Neural cell (in vitro differentiated cells): ENCODE measurements at regions not wholly inside any gene's neighbourhood (a gene's known extent, or its start where the extent isn't known, plus 50 kb on each side); places are given as distances from the start of the nearest gene placed in this dataset.
"Not testable (repeated sequence)": the region's sequence is repeated elsewhere in the genome, so short reads cannot be mapped to it uniquely, and the experiment has no call there.

ENCODE experiments used
- H2AFZ ChIP-seq: fragments of 200-600, 300-800 bp; sonication (generic), shearing (Covaris generic); 2 replicates; pipeline ENCODE4 v1.6.0; 2014; ENCODE audit warnings: low read depth, mild to moderate bottlenecking, antibody characterized with exemption, low read length, moderate library complexity
- H3F3A ChIP-seq: fragments of 200-600 bp; shearing (Covaris generic); 2 replicates; pipeline ENCODE4 v1.6.1; 2016; ENCODE audit warnings: mild to moderate bottlenecking, moderate library complexity, mixed read lengths, antibody characterized with exemption, low read length; ENCODE audit not compliant: insufficient read depth, poor library complexity, severe bottlenecking
- H3K27ac ChIP-seq: fragments of 200-600, 300-800 bp; sonication (generic), shearing (Covaris generic); 2 replicates; pipeline ENCODE4 v1.5.1; 2014; ENCODE audit warnings: mild to moderate bottlenecking, low read length, moderate library complexity
- H3K27me3 ChIP-seq: fragments of 300-800, 200-600 bp; sonication (generic), shearing (Covaris generic); 2 replicates; pipeline ENCODE4 v1.6.0; 2014; ENCODE audit warnings: mild to moderate bottlenecking, low read depth, low read length, moderate library complexity; ENCODE audit not compliant: insufficient read depth
- H3K36me3 ChIP-seq: fragments of 300-800, 200-600 bp; sonication (generic), shearing (Covaris generic); 2 replicates; pipeline ENCODE4 v1.5.1; 2014; ENCODE audit warnings: mild to moderate bottlenecking, antibody characterized with exemption, low read length, moderate library complexity; ENCODE audit not compliant: insufficient read depth
- H3K4me2 ChIP-seq: fragments of 300-800, 200-600 bp; sonication (generic), shearing (Covaris generic); 2 replicates; pipeline ENCODE4 v1.6.0; 2014; ENCODE audit warnings: mild to moderate bottlenecking, low read length
- H3K4me3 ChIP-seq: fragments of 300-800, 200-600 bp; sonication (generic), shearing (Covaris generic); 2 replicates; pipeline ENCODE4 v1.5.1; 2014; ENCODE audit warnings: mild to moderate bottlenecking, low read length, moderate library complexity
- H3K79me2 ChIP-seq: fragments of 200-600 bp; shearing (Covaris generic); replicated peaks from 2 replicates; pipeline ENCODE4 v1.6.0; 2014; ENCODE audit warnings: mild to moderate bottlenecking, low read length, moderate library complexity; ENCODE audit not compliant: insufficient read depth
- H3K9ac ChIP-seq: fragments of 300-800, 200-600 bp; sonication (generic), shearing (Covaris generic); 2 replicates; pipeline ENCODE4 v1.6.1; 2016; ENCODE audit warnings: mild to moderate bottlenecking, low read length, mixed read lengths
- H3K9me2 ChIP-seq: fragments of 200-600 bp; shearing (Covaris generic); 2 replicates; pipeline ENCODE4 v1.6.1; 2016; ENCODE audit warnings: mild to moderate bottlenecking, low read length, mixed read lengths; ENCODE audit not compliant: insufficient read depth
- H3K9me3 ChIP-seq: fragments of 200-600, 300-800 bp; sonication (generic), shearing (Covaris generic); 2 replicates; pipeline ENCODE4 v1.6.1; 2016; ENCODE audit warnings: mild to moderate bottlenecking, mixed run types, low read length, moderate library complexity, mixed read lengths
- H4K20me1 ChIP-seq: fragments of 200-600 bp; shearing (Covaris generic); 2 replicates; pipeline ENCODE4 v1.6.1; 2016; ENCODE audit warnings: mild to moderate bottlenecking, mixed run types; ENCODE audit not compliant: insufficient read depth
- EP300 ChIP-seq: fragments of 450-650 bp; conservative IDR thresholded peaks from 2 replicates; pipeline ENCODE4 v1.6.1; 2014; ENCODE audit warnings: antibody characterized with exemption, mild to moderate bottlenecking, moderate library complexity; ENCODE audit not compliant: poor library complexity, severe bottlenecking
- EZH2 ChIP-seq: fragments of 200-600, 300-800 bp; shearing (Covaris generic), sonication (generic); IDR thresholded peaks from 2 replicates; pipeline ENCODE4 v1.6.1; 2014; ENCODE audit warnings: antibody characterized with exemption, low read length, borderline replicate concordance, mild to moderate bottlenecking; ENCODE audit not compliant: insufficient read depth, poor library complexity, severe bottlenecking
- MXI1 ChIP-seq: fragments of 450-650 bp; conservative IDR thresholded peaks from 2 replicates; pipeline ENCODE4 v1.6.1; 2014; ENCODE audit warnings: antibody characterized with exemption, mild to moderate bottlenecking; ENCODE audit not compliant: poor library complexity, severe bottlenecking
- POLR2AphosphoS5 ChIP-seq: IDR thresholded peaks from 2 replicates; pipeline ENCODE4 v1.6.1; 2012
- RAD21 ChIP-seq: fragments of 450-650 bp; conservative IDR thresholded peaks from 2 replicates; pipeline ENCODE4 v1.6.1; 2014; ENCODE audit warnings: antibody characterized with exemption, mild to moderate bottlenecking, moderate library complexity
- SMC3 ChIP-seq: fragments of 450-650 bp; conservative IDR thresholded peaks from 2 replicates; pipeline ENCODE4 v1.6.1; 2014; ENCODE audit warnings: antibody characterized with exemption, mild to moderate bottlenecking, moderate library complexity; ENCODE audit not compliant: poor library complexity
- TAF1 ChIP-seq: IDR thresholded peaks from 2 replicates; pipeline ENCODE4 v1.6.1; 2012; ENCODE audit warnings: low read depth
- TF ChIP-seq, protein P1 (sequence below): IDR thresholded peaks from 2 replicates; pipeline ENCODE4 v1.6.1; 2012; ENCODE audit warnings: borderline replicate concordance
- TF ChIP-seq, protein P2 (sequence below): fragments of 450-650 bp; IDR thresholded peaks from 2 replicates; pipeline ENCODE4 v1.5.1; 2014; ENCODE audit warnings: antibody characterized with exemption, mild to moderate bottlenecking, moderate library complexity; ENCODE audit not compliant: poor library complexity, severe bottlenecking

DNA sequence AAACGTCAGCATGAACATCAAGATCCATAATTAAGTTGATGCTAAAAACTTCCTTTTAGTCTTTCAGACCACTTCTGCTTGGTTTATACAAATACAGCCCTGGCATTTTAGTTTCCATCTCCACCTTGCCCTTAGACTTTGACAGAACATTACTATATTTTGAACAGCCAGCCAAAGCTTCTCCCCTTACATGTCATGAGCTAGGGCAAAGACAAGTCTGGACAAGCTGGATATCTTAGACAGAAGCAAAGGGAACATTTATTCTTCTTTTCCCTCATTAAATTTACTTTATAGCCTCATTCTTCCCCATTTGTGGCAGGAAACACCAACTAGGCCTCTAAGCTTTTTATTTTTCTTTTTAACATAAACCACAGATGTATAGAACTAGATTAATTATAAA lies 403.3 kb downstream of the SUCLG1 start:
- H3K36me3 ChIP-seq: no peaks in the 10 kb centered on the region
- no peaks in the 10 kb centered on the region for H3K9me3 ChIP-seq
- no peaks in the 10 kb centered on the region for H3F3A ChIP-seq
- H3K4me3 ChIP-seq: no peak overlapping the region
- TF ChIP-seq POLR2AphosphoS5: no peak
- TF ChIP-seq SMC3: no peak
- TF ChIP-seq, protein P1, sequence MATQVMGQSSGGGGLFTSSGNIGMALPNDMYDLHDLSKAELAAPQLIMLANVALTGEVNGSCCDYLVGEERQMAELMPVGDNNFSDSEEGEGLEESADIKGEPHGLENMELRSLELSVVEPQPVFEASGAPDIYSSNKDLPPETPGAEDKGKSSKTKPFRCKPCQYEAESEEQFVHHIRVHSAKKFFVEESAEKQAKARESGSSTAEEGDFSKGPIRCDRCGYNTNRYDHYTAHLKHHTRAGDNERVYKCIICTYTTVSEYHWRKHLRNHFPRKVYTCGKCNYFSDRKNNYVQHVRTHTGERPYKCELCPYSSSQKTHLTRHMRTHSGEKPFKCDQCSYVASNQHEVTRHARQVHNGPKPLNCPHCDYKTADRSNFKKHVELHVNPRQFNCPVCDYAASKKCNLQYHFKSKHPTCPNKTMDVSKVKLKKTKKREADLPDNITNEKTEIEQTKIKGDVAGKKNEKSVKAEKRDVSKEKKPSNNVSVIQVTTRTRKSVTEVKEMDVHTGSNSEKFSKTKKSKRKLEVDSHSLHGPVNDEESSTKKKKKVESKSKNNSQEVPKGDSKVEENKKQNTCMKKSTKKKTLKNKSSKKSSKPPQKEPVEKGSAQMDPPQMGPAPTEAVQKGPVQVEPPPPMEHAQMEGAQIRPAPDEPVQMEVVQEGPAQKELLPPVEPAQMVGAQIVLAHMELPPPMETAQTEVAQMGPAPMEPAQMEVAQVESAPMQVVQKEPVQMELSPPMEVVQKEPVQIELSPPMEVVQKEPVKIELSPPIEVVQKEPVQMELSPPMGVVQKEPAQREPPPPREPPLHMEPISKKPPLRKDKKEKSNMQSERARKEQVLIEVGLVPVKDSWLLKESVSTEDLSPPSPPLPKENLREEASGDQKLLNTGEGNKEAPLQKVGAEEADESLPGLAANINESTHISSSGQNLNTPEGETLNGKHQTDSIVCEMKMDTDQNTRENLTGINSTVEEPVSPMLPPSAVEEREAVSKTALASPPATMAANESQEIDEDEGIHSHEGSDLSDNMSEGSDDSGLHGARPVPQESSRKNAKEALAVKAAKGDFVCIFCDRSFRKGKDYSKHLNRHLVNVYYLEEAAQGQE: no peak
- TF ChIP-seq RAD21: no peak
- TF ChIP-seq EP300: no peak
- TF ChIP-seq TAF1: no peak
- no peak for TF ChIP-seq MXI1
- TF ChIP-seq EZH2: no peak
- TF ChIP-seq, protein P2, sequence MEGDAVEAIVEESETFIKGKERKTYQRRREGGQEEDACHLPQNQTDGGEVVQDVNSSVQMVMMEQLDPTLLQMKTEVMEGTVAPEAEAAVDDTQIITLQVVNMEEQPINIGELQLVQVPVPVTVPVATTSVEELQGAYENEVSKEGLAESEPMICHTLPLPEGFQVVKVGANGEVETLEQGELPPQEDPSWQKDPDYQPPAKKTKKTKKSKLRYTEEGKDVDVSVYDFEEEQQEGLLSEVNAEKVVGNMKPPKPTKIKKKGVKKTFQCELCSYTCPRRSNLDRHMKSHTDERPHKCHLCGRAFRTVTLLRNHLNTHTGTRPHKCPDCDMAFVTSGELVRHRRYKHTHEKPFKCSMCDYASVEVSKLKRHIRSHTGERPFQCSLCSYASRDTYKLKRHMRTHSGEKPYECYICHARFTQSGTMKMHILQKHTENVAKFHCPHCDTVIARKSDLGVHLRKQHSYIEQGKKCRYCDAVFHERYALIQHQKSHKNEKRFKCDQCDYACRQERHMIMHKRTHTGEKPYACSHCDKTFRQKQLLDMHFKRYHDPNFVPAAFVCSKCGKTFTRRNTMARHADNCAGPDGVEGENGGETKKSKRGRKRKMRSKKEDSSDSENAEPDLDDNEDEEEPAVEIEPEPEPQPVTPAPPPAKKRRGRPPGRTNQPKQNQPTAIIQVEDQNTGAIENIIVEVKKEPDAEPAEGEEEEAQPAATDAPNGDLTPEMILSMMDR: no peak
- no peak overlapping the region for H2AFZ ChIP-seq
- no peaks in the 10 kb centered on the region for H4K20me1 ChIP-seq
- H3K27me3 ChIP-seq: no peaks in the 10 kb centered on the region
- H3K4me2 ChIP-seq: no peak overlapping the region
- no peaks in the 10 kb centered on the region for H3K79me2 ChIP-seq
- H3K9me2 ChIP-seq: no peaks in the 10 kb centered on the region
- H3K27ac ChIP-seq: no peak overlapping the region
- H3K9ac ChIP-seq: no peak overlapping the region

DNA sequence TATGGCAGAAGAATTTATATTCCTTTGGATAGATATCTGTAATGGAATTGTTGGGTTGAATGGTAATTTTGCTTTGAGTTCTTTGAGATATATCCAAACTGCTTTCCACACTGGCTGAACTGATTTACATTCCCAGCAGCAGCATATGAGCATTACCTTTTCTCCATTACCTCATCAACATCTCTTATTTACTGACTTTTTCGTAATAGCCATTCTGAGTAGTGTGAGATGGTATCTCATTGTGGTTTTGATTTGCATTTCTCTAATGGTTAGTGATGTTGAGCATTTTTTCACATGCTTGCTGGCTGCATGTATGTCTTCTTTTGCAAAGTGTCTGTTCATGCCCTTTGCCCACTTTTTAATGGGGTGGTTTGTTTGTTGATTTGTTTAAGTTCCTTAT lies 404.5 kb downstream of the SUCLG1 start:
- H3K79me2 ChIP-seq, H3K9me3 ChIP-seq, H3K9ac ChIP-seq, H3F3A ChIP-seq, H2AFZ ChIP-seq, H3K4me3 ChIP-seq, H3K4me2 ChIP-seq, H4K20me1 ChIP-seq, H3K27me3 ChIP-seq, H3K36me3 ChIP-seq, H3K9me2 ChIP-seq, H3K27ac ChIP-seq: not testable (repeated sequence)

DNA sequence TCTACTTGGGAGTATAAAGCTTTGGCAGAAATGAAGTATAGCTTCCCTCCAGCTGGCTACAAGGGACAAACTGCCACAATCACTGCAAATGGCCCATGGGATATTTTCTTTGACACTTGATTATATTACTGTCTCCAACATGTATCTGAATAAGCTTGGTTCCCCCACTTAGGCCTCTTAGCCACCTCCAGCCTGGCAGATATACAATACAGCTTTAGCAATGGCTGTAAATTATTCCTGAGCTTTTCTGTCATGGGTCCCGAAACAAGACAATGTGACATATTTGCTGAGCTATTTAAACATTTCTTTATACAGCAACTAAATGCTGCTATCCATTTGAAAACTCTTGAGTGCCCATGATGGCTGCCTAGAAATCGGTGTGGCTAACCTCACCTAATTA lies 406.2 kb downstream of the SUCLG1 start:
- Histone ChIP-seq H3F3A (no peaks in the 10 kb centered on the region), H3K9ac (no peak overlapping the region), H3K4me2 (no peak overlapping the region), H3K27me3 (no peaks in the 10 kb centered on the region), H2AFZ (no peak overlapping the region), H4K20me1 (no peaks in the 10 kb centered on the region), H3K4me3 (no peak overlapping the region), H3K79me2 (no peaks in the 10 kb centered on the region), H3K27ac (peak overlapping the region; percentile 55), H3K36me3 (no peaks in the 10 kb centered on the region), H3K9me3 (no peaks in the 10 kb centered on the region), H3K9me2 (no peaks in the 10 kb centered on the region)
- no peak for TF ChIP-seq SMC3
- TF ChIP-seq, protein P1: no peak
- peak; percentile 63 for TF ChIP-seq EP300
